Fibroblast of the aortic adventitia (primary cell): ENCODE measurements at regions not wholly inside any gene's neighbourhood (a gene's known extent, or its start where the extent isn't known, plus 50 kb on each side); places are given as distances from the start of the nearest gene placed in this dataset.
"Not testable (repeated sequence)": the region's sequence is repeated elsewhere in the genome, so short reads cannot be mapped to it uniquely, and the experiment has no call there.

Experiments
- DNase-seq: peaks from one replicate; pipeline ENCODE4 v3.0.0-alpha.2; 2010; ENCODE audit warnings: low read depth
- H3K4me3 ChIP-seq: 2 replicates; pipeline ENCODE4 v1.5.1; 2011; ENCODE audit warnings: low read depth, mild to moderate bottlenecking, control low read depth, low read length, moderate library complexity
- CTCF ChIP-seq: IDR thresholded peaks from 2 replicates; pipeline ENCODE4 v1.5.1; 2011; ENCODE audit warnings: mild to moderate bottlenecking, low read length, control low read depth, inconsistent platforms; ENCODE audit not compliant: insufficient read depth

GRCh38 chr10:56181607-56182006, 179.5 kb downstream of the ZWINT start:
- no peak overlapping the region for H3K4me3 ChIP-seq
- no peak for DNase-seq
- no peak for TF ChIP-seq CTCF

- DNase-seq: no peak
- H3K4me3 ChIP-seq: no peak overlapping the region
- TF ChIP-seq CTCF: no peak
Measured at GRCh38 chr10:56178210-56178609, 182.8 kb downstream of the ZWINT start.

GRCh38 chr10:56155091-56155513, 206.0 kb downstream of the ZWINT start:
- H3K4me3 ChIP-seq, DNase-seq: not testable (repeated sequence)

- TF ChIP-seq CTCF: no peak
Measured at GRCh38 chr10:56146806-56147205, 214.3 kb downstream of the ZWINT start.

GRCh38 chr10:56142092-56142728, 218.8 kb downstream of the ZWINT start:
- DNase-seq: no peak
- TF ChIP-seq CTCF: no peak
- H3K4me3 ChIP-seq: no peak overlapping the region

More at GRCh38 chr10:56146806-56147205, 214.3 kb downstream of the ZWINT start:
- DNase-seq: no peak
- no peak overlapping the region for H3K4me3 ChIP-seq

- DNase-seq: no peak
- TF ChIP-seq CTCF: no peak
- H3K4me3 ChIP-seq: no peak overlapping the region
Measured at GRCh38 chr10:56139405-56139804, 221.7 kb downstream of the ZWINT start.

GRCh38 chr10:56135828-56136227, 225.2 kb downstream of the ZWINT start:
- no peak for TF ChIP-seq CTCF

More at GRCh38 chr10:56135828-56136227, 225.2 kb downstream of the ZWINT start:
- DNase-seq: no peak
- no peak overlapping the region for H3K4me3 ChIP-seq
